Naive B cell (primary cell): ENCODE measurements at regions not wholly inside any gene's neighbourhood (a gene's known extent, or its start where the extent isn't known, plus 50 kb on each side); places are given as distances from the start of the nearest gene placed in this dataset.

Experiments
- ATAC-seq, 2 donors: fragments of 150-1000 bp; cut with Tn5 transposase; 2 replicates each; pipeline ENCODE4 v1.10.0; 2021; ENCODE audit warnings: low read depth in 2 of 2, mild to moderate bottlenecking in 2 of 2, moderate library complexity in 2 of 2
- DNase-seq: peaks from one replicate; pipeline ENCODE4 v3.0.0; 2022
- H3K27ac Mint-ChIP-seq, 6 donors: one replicate each; pipeline ENCODE4 v1.8.0; 2020 to 2022; ENCODE audit warnings: mild to moderate bottlenecking in 6 of 6, mixed read lengths in 6 of 6, moderate library complexity in 5 of 6, inconsistent platforms in 2 of 6
- H3K27me3 Mint-ChIP-seq, 3 donors: one replicate each; pipeline ENCODE4 v1.8.0; 2021 to 2022; ENCODE audit warnings: mixed read lengths in 3 of 3, mild to moderate bottlenecking in 1 of 3
- H3K36me3 Mint-ChIP-seq, 2 donors: one replicate each; pipeline ENCODE4 v1.8.0; 2020 to 2022; ENCODE audit warnings: mixed read lengths in 2 of 2, inconsistent platforms in 1 of 2, mild to moderate bottlenecking in 1 of 2
- H3K4me1 Mint-ChIP-seq, 3 donors: one replicate each; pipeline ENCODE4 v1.8.0; 2020 to 2022; ENCODE audit warnings: mixed read lengths in 3 of 3, inconsistent platforms in 1 of 3, mild to moderate bottlenecking in 1 of 3, moderate library complexity in 1 of 3
- H3K4me3 Mint-ChIP-seq, 8 donors: one replicate each; pipeline ENCODE4 v1.8.0; 2020 to 2022; ENCODE audit warnings: mild to moderate bottlenecking in 8 of 8, mixed read lengths in 8 of 8, moderate library complexity in 8 of 8, inconsistent platforms in 2 of 8
- H3K9me3 Mint-ChIP-seq, 7 donors: one replicate each; pipeline ENCODE4 v1.8.0; 2020 to 2022; ENCODE audit warnings: mixed read lengths in 7 of 7, mild to moderate bottlenecking in 5 of 7, inconsistent platforms in 2 of 7, moderate library complexity in 1 of 7

GRCh38 chr3:43863966-43864933, 173.5 kb downstream of the ABHD5 start:
- Mint-ChIP-seq H3K27ac (peak overlapping the region in 2 of 6 donors; percentile 2 to 77), H3K36me3 (no peaks in the 10 kb centered on the region), H3K4me3 (no peak overlapping the region), H3K4me1 (no peaks in the 10 kb centered on the region), H3K27me3 (peaks cover 21 to 63% (median 22%) of the 10 kb centered on the region in 3 donors), H3K9me3 (no peaks in the 10 kb centered on the region)
- ATAC-seq (no peak), DNase-seq (no peak)

GRCh38 chr3:43865351-43865750, 174.6 kb downstream of the ABHD5 start:
- no peaks in the 10 kb centered on the region for H3K4me1 Mint-ChIP-seq
- peaks cover 28 to 67% (median 32%) of the 10 kb centered on the region in 3 donors for H3K27me3 Mint-ChIP-seq
- H3K36me3 Mint-ChIP-seq = no peaks in the 10 kb centered on the region

GRCh38 chr3:43865887-43866528, 175.3 kb downstream of the ABHD5 start:
- H3K36me3 Mint-ChIP-seq = no peaks in the 10 kb centered on the region
- no peaks in the 10 kb centered on the region for H3K4me1 Mint-ChIP-seq
- no peak for DNase-seq
- ATAC-seq = no peak
- H3K9me3 Mint-ChIP-seq = no peaks in the 10 kb centered on the region
- H3K4me3 Mint-ChIP-seq = no peak overlapping the region
- no peak overlapping the region for H3K27ac Mint-ChIP-seq
- peaks cover 29 to 65% (median 33%) of the 10 kb centered on the region in 3 donors for H3K27me3 Mint-ChIP-seq

More at GRCh38 chr3:43865351-43865750, 174.6 kb downstream of the ABHD5 start:
- DNase-seq = no peak
- no peaks in the 10 kb centered on the region for H3K9me3 Mint-ChIP-seq
- H3K27ac Mint-ChIP-seq = no peak overlapping the region
- ATAC-seq = no peak
- no peak overlapping the region for H3K4me3 Mint-ChIP-seq

- H3K27ac Mint-ChIP-seq = no peak overlapping the region
- no peaks in the 10 kb centered on the region for H3K9me3 Mint-ChIP-seq
- ATAC-seq = no peak
- H3K4me1 Mint-ChIP-seq = no peaks in the 10 kb centered on the region
- no peak overlapping the region for H3K4me3 Mint-ChIP-seq
- H3K27me3 Mint-ChIP-seq = peaks cover 29 to 63% (median 39%) of the 10 kb centered on the region in 3 donors
- H3K36me3 Mint-ChIP-seq = no peaks in the 10 kb centered on the region
- no peak for DNase-seq
Observed at GRCh38 chr3:43866529-43867353, 176.0 kb downstream of the ABHD5 start.

- no peaks in the 10 kb centered on the region for H3K9me3 Mint-ChIP-seq
Observed at GRCh38 chr3:43867436-43868072, 176.8 kb downstream of the ABHD5 start.

GRCh38 chr3:43869491-43869890, 178.8 kb downstream of the ABHD5 start:
- Mint-ChIP-seq H3K4me3 (no peak overlapping the region), H3K36me3 (peaks cover 0 to 8% of the 10 kb centered on the region in 2 donors), H3K27me3 (peaks cover 35 to 67% (median 59%) of the 10 kb centered on the region in 3 donors), H3K9me3 (no peaks in the 10 kb centered on the region), H3K27ac (no peak overlapping the region), H3K4me1 (no peaks in the 10 kb centered on the region)
- ATAC-seq (no peak), DNase-seq (no peak)

More at GRCh38 chr3:43867436-43868072, 176.8 kb downstream of the ABHD5 start:
- H3K4me1 Mint-ChIP-seq = no peaks in the 10 kb centered on the region
- no peaks in the 10 kb centered on the region for H3K36me3 Mint-ChIP-seq
- H3K27me3 Mint-ChIP-seq = peaks cover 37 to 63% (median 45%) of the 10 kb centered on the region in 3 donors
- ATAC-seq (no peak), DNase-seq (no peak)
- no peak overlapping the region for H3K27ac Mint-ChIP-seq
- no peak overlapping the region for H3K4me3 Mint-ChIP-seq

- Mint-ChIP-seq H3K4me1 (no peaks in the 10 kb centered on the region), H3K36me3 (peaks cover 0 to 8% of the 10 kb centered on the region in 2 donors), H3K4me3 (no peak overlapping the region), H3K27me3 (peaks cover 32 to 60% (median 54%) of the 10 kb centered on the region in 3 donors), H3K27ac (no peak overlapping the region), H3K9me3 (no peaks in the 10 kb centered on the region)
- DNase-seq = no peak
- no peak for ATAC-seq
Observed at GRCh38 chr3:43870120-43870519, 179.4 kb downstream of the ABHD5 start.

- peaks cover 0 to 8% of the 10 kb centered on the region in 2 donors for H3K36me3 Mint-ChIP-seq
- ATAC-seq (no peak), DNase-seq (no peak)
- H3K27ac Mint-ChIP-seq = peak overlapping the region in 1 of 6 donors; percentile 29
- peaks cover 32 to 57% (median 56%) of the 10 kb centered on the region in 3 donors for H3K27me3 Mint-ChIP-seq
- H3K9me3 Mint-ChIP-seq = no peaks in the 10 kb centered on the region
- no peak overlapping the region for H3K4me3 Mint-ChIP-seq
- H3K4me1 Mint-ChIP-seq = no peaks in the 10 kb centered on the region
Observed at GRCh38 chr3:43870844-43871626, 180.3 kb downstream of the ABHD5 start.

- Mint-ChIP-seq H3K4me1 (no peaks in the 10 kb centered on the region), H3K27me3 (peaks cover 32 to 57% (median 56%) of the 10 kb centered on the region in 3 donors), H3K9me3 (no peaks in the 10 kb centered on the region), H3K27ac (no peak overlapping the region), H3K4me3 (no peak overlapping the region), H3K36me3 (peaks cover 0 to 8% of the 10 kb centered on the region in 2 donors)
- ATAC-seq (no peak), DNase-seq (no peak)
Observed at GRCh38 chr3:43871627-43872245, 181.0 kb downstream of the ABHD5 start.

- Mint-ChIP-seq H3K36me3 (peaks cover 0 to 8% of the 10 kb centered on the region in 2 donors), H3K4me1 (no peaks in the 10 kb centered on the region), H3K27ac (peak overlapping the region in 1 of 6 donors; percentile 38), H3K4me3 (no peak overlapping the region), H3K9me3 (no peaks in the 10 kb centered on the region), H3K27me3 (peaks cover 32 to 63% (median 60%) of the 10 kb centered on the region in 3 donors)
- DNase-seq (no peak), ATAC-seq (no peak)
Observed at GRCh38 chr3:43872301-43872700, 181.6 kb downstream of the ABHD5 start.

- Mint-ChIP-seq H3K4me3 (no peak overlapping the region), H3K27ac (peak overlapping the region in 1 of 6 donors; percentile 12), H3K27me3 (peaks cover 32 to 66% (median 63%) of the 10 kb centered on the region in 3 donors), H3K4me1 (no peaks in the 10 kb centered on the region), H3K36me3 (peaks cover 0 to 8% of the 10 kb centered on the region in 2 donors), H3K9me3 (no peaks in the 10 kb centered on the region)
- DNase-seq (no peak), ATAC-seq (no peak)
Observed at GRCh38 chr3:43872901-43873300, 182.2 kb downstream of the ABHD5 start.

GRCh38 chr3:43873723-43874122, 183.0 kb downstream of the ABHD5 start:
- Mint-ChIP-seq H3K36me3 (peaks cover 0 to 8% of the 10 kb centered on the region in 2 donors), H3K4me1 (no peaks in the 10 kb centered on the region), H3K4me3 (no peak overlapping the region), H3K9me3 (no peaks in the 10 kb centered on the region), H3K27me3 (peaks cover 31 to 59% (median 57%) of the 10 kb centered on the region in 3 donors), H3K27ac (no peak overlapping the region)
- ATAC-seq (no peak), DNase-seq (no peak)
